ENCODE measurements at regions not wholly inside any gene's neighbourhood (a gene's known extent, or its start where the extent isn't known, plus 50 kb on each side); places are given as distances from the start of the nearest gene placed in this dataset.

DNA sequence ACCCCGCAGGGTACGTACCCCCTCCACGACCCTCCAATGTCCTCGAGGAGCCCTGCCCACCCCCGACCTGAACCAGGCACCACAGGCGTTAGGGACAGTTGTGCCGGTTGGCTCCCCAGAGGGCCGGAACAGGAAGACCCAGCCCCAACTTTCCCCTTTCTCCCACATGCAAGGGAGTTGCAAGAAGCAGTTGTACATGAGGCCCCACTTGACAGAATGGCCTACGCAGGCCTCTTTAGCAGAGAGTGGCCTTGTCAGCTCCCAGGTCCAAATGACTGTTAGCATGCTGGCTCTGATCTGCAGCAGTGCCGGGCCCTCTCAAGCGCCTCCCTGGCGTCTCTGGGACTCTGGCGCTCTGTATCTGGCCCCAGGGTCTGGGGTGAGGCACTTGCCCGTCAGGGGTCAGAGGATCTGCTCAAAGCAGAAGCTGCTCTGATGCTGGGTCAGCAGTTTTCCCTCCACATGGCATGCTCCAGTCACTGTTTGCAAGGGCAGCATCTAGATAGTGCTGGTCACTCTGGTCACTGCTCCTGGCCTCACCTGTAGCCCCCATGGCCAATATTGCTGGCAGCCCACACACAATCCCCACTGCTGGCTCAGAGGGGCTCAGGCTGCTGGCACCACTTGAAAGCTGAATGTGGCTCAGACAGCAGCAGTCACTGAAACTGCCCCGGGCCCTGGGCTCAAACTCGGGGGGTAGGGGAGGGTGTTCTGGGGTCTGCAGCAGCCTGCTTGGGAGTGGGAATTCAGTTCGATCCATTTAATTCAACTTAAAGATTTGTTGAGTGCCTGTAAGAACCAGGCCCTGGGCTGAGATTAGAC is 254.5 kb downstream of the FAM43A start:
- TF ChIP-seq, protein P1, sequence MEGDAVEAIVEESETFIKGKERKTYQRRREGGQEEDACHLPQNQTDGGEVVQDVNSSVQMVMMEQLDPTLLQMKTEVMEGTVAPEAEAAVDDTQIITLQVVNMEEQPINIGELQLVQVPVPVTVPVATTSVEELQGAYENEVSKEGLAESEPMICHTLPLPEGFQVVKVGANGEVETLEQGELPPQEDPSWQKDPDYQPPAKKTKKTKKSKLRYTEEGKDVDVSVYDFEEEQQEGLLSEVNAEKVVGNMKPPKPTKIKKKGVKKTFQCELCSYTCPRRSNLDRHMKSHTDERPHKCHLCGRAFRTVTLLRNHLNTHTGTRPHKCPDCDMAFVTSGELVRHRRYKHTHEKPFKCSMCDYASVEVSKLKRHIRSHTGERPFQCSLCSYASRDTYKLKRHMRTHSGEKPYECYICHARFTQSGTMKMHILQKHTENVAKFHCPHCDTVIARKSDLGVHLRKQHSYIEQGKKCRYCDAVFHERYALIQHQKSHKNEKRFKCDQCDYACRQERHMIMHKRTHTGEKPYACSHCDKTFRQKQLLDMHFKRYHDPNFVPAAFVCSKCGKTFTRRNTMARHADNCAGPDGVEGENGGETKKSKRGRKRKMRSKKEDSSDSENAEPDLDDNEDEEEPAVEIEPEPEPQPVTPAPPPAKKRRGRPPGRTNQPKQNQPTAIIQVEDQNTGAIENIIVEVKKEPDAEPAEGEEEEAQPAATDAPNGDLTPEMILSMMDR (IDR thresholded peaks at IDR 0.05 in 4 of 5, conservative IDR thresholded peaks at IDR 0.05 in 1 of 5) = no peak
- TF ChIP-seq POLR2A (IDR thresholded peaks at IDR 0.05) = no peak

Data from gastrocnemius medialis (tissue), 4 donors.